Neural progenitor cell (in vitro differentiated cells): ENCODE measurements at regions not wholly inside any gene's neighbourhood (a gene's known extent, or its start where the extent isn't known, plus 50 kb on each side); places are given as distances from the start of the nearest gene placed in this dataset.

Source experiments
- CTCF ChIP-seq: fragments of 200-600 bp; sonication (generic); IDR thresholded peaks from 2 replicates; pipeline ENCODE4 v1.5.1; 2017; ENCODE audit warnings: antibody characterized with exemption, mild to moderate bottlenecking
- EZH2 ChIP-seq: fragments of 200-600 bp; sonication (generic); IDR thresholded peaks from 2 replicates; pipeline ENCODE4 v1.6.1; 2017; ENCODE audit warnings: antibody characterized with exemption, mild to moderate bottlenecking, moderate library complexity
- EZH2phosphoT487 ChIP-seq: fragments of 200-600 bp; sonication (generic); IDR thresholded peaks from 2 replicates; pipeline ENCODE4 v1.6.1; 2017; ENCODE audit warnings: antibody characterized with exemption

- no peak for TF ChIP-seq EZH2
- no peak for TF ChIP-seq CTCF
- TF ChIP-seq EZH2phosphoT487 = no peak
These were observed 227.3 kb upstream of the RTL1 start for GRCh38 chr14:101130861-101131260.
